ENCODE measurements at regions not wholly inside any gene's neighbourhood (a gene's known extent, or its start where the extent isn't known, plus 50 kb on each side); places are given as distances from the start of the nearest gene placed in this dataset.

GRCh38 chr2:7356909-7357584, 439.8 kb downstream of the RNF144A start:
- TF ChIP-seq FOXP2 (optimal IDR thresholded peaks at IDR 0.05; ENCODE audit: borderline replicate concordance, extremely low read depth, extremely low read length, insufficient read depth) (no peak), POLR2AphosphoS5 (IDR thresholded peaks at IDR 0.05; ENCODE audit: low read depth, low read length) (no peak), REST (IDR thresholded peaks at IDR 0.05; ENCODE audit: insufficient read depth in 1 of 2, low read depth in 2 of 2, low read length in 2 of 2) (no peak), TAF1 (IDR thresholded peaks at IDR 0.05; ENCODE audit: borderline replicate concordance, insufficient read depth, low read length) (no peak), SIN3A (IDR thresholded peaks at IDR 0.05; ENCODE audit: borderline replicate concordance, insufficient read depth, low read length) (no peak)

DNA sequence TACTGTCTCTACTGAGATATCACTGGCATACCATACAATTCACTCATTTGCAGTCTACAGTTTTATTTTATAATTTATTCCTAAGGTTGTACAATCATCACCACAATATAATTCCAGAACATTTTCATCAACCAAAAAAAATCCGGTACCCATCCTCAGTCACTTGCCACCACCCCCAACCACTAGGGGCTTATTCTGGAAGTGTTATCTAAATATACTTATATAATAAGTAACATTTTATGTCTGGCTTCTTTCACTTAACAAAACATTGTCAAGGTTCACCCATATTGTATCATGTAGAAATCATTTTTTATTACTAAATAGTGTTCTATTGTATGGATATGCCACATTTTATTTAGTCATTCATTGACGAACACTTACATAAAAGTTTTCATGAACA, 440.8 kb downstream of the RNF144A start:
- TF ChIP-seq SIN3A (IDR thresholded peaks at IDR 0.05; ENCODE audit: borderline replicate concordance, insufficient read depth, low read length), result no peak
- TF ChIP-seq REST (IDR thresholded peaks at IDR 0.05; ENCODE audit: insufficient read depth in 1 of 2, low read depth in 2 of 2, low read length in 2 of 2), result no peak
- TF ChIP-seq POLR2AphosphoS5 (IDR thresholded peaks at IDR 0.05; ENCODE audit: low read depth, low read length), result no peak
- no peak for TF ChIP-seq FOXP2 (optimal IDR thresholded peaks at IDR 0.05; ENCODE audit: borderline replicate concordance, extremely low read depth, extremely low read length, insufficient read depth)
- no peak for TF ChIP-seq TAF1 (IDR thresholded peaks at IDR 0.05; ENCODE audit: borderline replicate concordance, insufficient read depth, low read length)

- TF ChIP-seq FOXP2 (optimal IDR thresholded peaks at IDR 0.05; ENCODE audit: borderline replicate concordance, extremely low read depth, extremely low read length, insufficient read depth) (no peak), SIN3A (IDR thresholded peaks at IDR 0.05; ENCODE audit: borderline replicate concordance, insufficient read depth, low read length) (no peak), REST (IDR thresholded peaks at IDR 0.05; ENCODE audit: insufficient read depth in 1 of 2, low read depth in 2 of 2, low read length in 2 of 2) (no peak), TAF1 (IDR thresholded peaks at IDR 0.05; ENCODE audit: borderline replicate concordance, insufficient read depth, low read length) (no peak), POLR2AphosphoS5 (IDR thresholded peaks at IDR 0.05; ENCODE audit: low read depth, low read length) (no peak)
These were observed 441.7 kb downstream of the RNF144A start for GRCh38 chr2:7358865-7359447.

GRCh38 chr2:7363906-7364305, 446.7 kb downstream of the RNF144A start:
- no peak for TF ChIP-seq SIN3A (IDR thresholded peaks at IDR 0.05; ENCODE audit: borderline replicate concordance, insufficient read depth, low read length)
- TF ChIP-seq TAF1 (IDR thresholded peaks at IDR 0.05; ENCODE audit: borderline replicate concordance, insufficient read depth, low read length), result no peak
- no peak for TF ChIP-seq POLR2AphosphoS5 (IDR thresholded peaks at IDR 0.05; ENCODE audit: low read depth, low read length)
- TF ChIP-seq REST (IDR thresholded peaks at IDR 0.05; ENCODE audit: insufficient read depth in 1 of 2, low read depth in 2 of 2, low read length in 2 of 2), result no peak
- no peak for TF ChIP-seq FOXP2 (optimal IDR thresholded peaks at IDR 0.05; ENCODE audit: borderline replicate concordance, extremely low read depth, extremely low read length, insufficient read depth)
